ENCODE measurements at regions not wholly inside any gene's neighbourhood (a gene's known extent, or its start where the extent isn't known, plus 50 kb on each side); places are given as distances from the start of the nearest gene placed in this dataset.

DNA sequence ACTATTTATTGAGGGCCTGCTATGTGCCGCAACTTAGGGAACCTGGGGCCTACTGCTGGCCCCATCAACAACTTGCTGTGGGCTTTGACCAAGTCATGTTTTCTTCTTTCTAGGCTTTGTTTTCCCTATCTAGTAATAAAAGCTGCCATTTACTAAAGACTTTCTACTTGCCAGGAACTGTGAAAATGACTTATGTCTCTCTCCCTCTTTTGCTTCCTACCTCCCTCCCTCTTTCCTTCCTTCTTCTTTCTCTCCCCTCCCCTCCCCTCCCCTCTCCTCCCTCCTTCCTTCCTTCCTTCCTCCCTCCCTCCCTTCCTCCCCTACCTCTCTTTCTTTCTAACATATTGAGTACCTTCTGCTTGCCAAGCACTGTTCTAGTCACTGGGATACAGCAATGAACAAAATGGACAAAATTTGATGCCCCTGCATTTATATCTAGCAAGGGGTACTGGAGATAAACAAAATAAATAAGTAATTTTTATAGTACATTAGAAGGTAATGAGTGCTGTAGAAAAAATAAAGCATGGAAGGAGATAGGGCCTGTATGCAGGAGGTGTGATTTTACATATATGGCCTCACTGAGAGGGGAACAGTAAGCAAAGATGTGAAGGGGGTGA lies 170.3 kb upstream of the USP24 start:
- WGBS, 2 experiments (ENCODE audit: low coverage in 1 of 2, low lambda C conversion rate in 2 of 2, missing lambda C conversion rate in 2 of 2) = 100% methylated on average over 1 of the region's 1 CpG
- Histone ChIP-seq H3K4me1 (ENCODE audit: insufficient read depth) (no peaks in the 10 kb centered on the region), H3K9me3 (ENCODE audit: low read depth) (peaks cover 4% of the 10 kb centered on the region), H2AFZ (no peak overlapping the region), H3K9ac (no peak overlapping the region), H3K79me2 (ENCODE audit: insufficient read depth) (no peaks in the 10 kb centered on the region), H3K4me3 (no peak overlapping the region), H3K27ac (no peak overlapping the region), H3K4me2 (ENCODE audit: unreplicated experiment) (no peak overlapping the region), H3K9me2 (ENCODE audit: insufficient read depth) (no peaks in the 10 kb centered on the region), H3K36me3 (ENCODE audit: low read depth) (no peaks in the 10 kb centered on the region), H3F3A (ENCODE audit: insufficient read depth) (no peaks in the 10 kb centered on the region), H3K27me3 (replicated peaks; ENCODE audit: insufficient read depth) (no peaks in the 10 kb centered on the region), H4K20me1 (ENCODE audit: insufficient read depth) (no peaks in the 10 kb centered on the region)
- in situ Hi-C loops (cut with MboI) = no loop called here
- no peak for DNase-seq
- TF ChIP-seq EZH2 (IDR thresholded peaks at IDR 0.05; ENCODE audit: insufficient read depth, poor library complexity, severe bottlenecking) (no peak), EZH2phosphoT487 (IDR thresholded peaks at IDR 0.05; ENCODE audit: insufficient read depth, low read depth) (no peak)

DNA sequence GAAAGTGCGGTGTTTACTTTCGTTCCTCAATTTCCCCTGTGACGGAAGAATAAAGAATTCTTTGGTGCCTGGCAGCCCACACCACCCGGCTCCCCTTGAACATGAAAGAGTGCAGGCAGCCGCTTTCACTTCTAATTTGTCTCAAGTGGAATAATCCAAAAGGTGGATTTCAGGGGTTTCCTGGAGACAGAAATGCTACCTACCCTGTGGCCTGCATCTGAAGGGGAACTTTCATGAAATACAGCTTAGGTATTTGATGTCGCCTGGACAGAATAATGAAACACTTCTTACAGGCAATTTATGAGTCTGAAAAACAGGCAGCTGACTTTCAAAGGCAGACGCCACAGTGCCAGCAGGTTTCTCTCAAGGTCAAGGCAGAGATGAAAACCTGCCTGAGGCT lies 169.5 kb upstream of the USP24 start:
- DNase-seq = no peak
- H3K27ac ChIP-seq = no peak overlapping the region

DNA sequence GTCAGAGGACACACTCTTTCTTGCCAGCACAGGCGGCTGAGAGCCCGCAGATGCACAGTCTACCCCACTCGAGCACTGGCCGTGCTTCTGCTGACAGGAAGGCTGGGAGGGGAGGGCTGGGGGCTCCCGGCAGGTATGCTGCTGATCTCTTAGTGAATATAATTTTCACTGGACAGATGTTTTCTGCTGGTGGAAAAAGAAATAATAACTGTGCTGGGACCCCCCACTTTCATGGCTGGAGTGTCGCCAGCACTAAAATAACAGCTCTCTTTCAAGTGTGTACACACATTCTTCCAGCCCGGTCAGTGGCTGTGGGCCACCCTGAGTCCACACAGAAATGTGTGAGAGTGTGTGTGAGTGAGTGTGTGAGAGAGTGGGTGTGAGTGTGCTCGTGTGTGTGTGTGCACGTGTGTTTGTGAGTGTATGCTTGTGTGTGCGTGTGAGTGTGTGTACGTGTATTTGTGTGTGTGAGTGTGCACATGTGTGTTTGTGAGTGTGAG lies 167.7 kb upstream of the USP24 start:
- H3K79me2 ChIP-seq (ENCODE audit: insufficient read depth) = no peaks in the 10 kb centered on the region
- no peak overlapping the region for H3K4me2 ChIP-seq (ENCODE audit: unreplicated experiment)
- no peaks in the 10 kb centered on the region for H3K9me2 ChIP-seq (ENCODE audit: insufficient read depth)
- H3K27ac ChIP-seq = no peak overlapping the region
- no peaks in the 10 kb centered on the region for H3K4me1 ChIP-seq (ENCODE audit: insufficient read depth)
- no peak overlapping the region for H3K4me3 ChIP-seq
- in situ Hi-C loops (cut with MboI) = no loop called here
- no peak for DNase-seq
- H2AFZ ChIP-seq = no peak overlapping the region
- no peak for TF ChIP-seq EZH2phosphoT487 (IDR thresholded peaks at IDR 0.05; ENCODE audit: insufficient read depth, low read depth)
- TF ChIP-seq EZH2 (IDR thresholded peaks at IDR 0.05; ENCODE audit: insufficient read depth, poor library complexity, severe bottlenecking) = no peak
- H3F3A ChIP-seq (ENCODE audit: insufficient read depth) = no peaks in the 10 kb centered on the region
- H3K9ac ChIP-seq = no peak overlapping the region
- H3K36me3 ChIP-seq (ENCODE audit: low read depth) = no peaks in the 10 kb centered on the region
- 92 to 95% methylated on average over 10 to 11 of the region's 11 CpGs for WGBS, 2 experiments (ENCODE audit: low coverage in 1 of 2, low lambda C conversion rate in 2 of 2, missing lambda C conversion rate in 2 of 2)
- H3K27me3 ChIP-seq (replicated peaks; ENCODE audit: insufficient read depth) = no peaks in the 10 kb centered on the region
- H4K20me1 ChIP-seq (ENCODE audit: insufficient read depth) = no peaks in the 10 kb centered on the region
- no peaks in the 10 kb centered on the region for H3K9me3 ChIP-seq (ENCODE audit: low read depth)

More for the DNA sequence above, 169.5 kb upstream of the USP24 start:
- H3K4me1 ChIP-seq (ENCODE audit: insufficient read depth) = no peaks in the 10 kb centered on the region
- no peaks in the 10 kb centered on the region for H3K36me3 ChIP-seq (ENCODE audit: low read depth)
- H3K4me3 ChIP-seq = no peak overlapping the region
- no peak overlapping the region for H3K9ac ChIP-seq
- no peaks in the 10 kb centered on the region for H3K79me2 ChIP-seq (ENCODE audit: insufficient read depth)
- no peak overlapping the region for H2AFZ ChIP-seq
- no peaks in the 10 kb centered on the region for H3K27me3 ChIP-seq (replicated peaks; ENCODE audit: insufficient read depth)
- H3K4me2 ChIP-seq (ENCODE audit: unreplicated experiment) = no peak overlapping the region
- H4K20me1 ChIP-seq (ENCODE audit: insufficient read depth) = no peaks in the 10 kb centered on the region
- H3F3A ChIP-seq (ENCODE audit: insufficient read depth) = no peaks in the 10 kb centered on the region
- in situ Hi-C loops (cut with MboI) = no loop called here
- TF ChIP-seq EZH2 (IDR thresholded peaks at IDR 0.05; ENCODE audit: insufficient read depth, poor library complexity, severe bottlenecking) (no peak), EZH2phosphoT487 (IDR thresholded peaks at IDR 0.05; ENCODE audit: insufficient read depth, low read depth) (no peak)
- H3K9me3 ChIP-seq (ENCODE audit: low read depth) = no peaks in the 10 kb centered on the region
- 92 to 94% methylated on average over 7 of the region's 7 CpGs for WGBS, 2 experiments (ENCODE audit: low coverage in 1 of 2, low lambda C conversion rate in 2 of 2, missing lambda C conversion rate in 2 of 2)
- no peaks in the 10 kb centered on the region for H3K9me2 ChIP-seq (ENCODE audit: insufficient read depth)

DNA sequence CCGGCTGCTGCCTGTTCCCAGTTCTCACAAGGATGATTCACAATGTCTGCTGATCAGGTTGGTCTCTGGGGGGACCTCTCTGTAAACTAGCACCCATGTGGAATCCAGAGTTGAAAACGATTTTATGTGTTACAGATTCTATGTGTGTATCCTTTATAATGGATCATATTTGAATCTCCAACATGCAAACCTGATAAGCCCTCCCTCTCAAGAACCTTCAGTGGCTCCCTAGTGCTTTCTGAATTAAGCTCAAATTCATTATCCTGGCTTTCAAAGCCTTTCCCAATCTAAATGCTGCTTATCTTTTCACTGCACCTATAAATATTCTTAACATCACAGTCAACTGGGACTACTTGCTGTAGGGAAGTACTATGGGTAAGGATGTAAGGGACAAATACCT lies 166.8 kb upstream of the USP24 start:
- TF ChIP-seq EZH2 (IDR thresholded peaks at IDR 0.05; ENCODE audit: insufficient read depth, poor library complexity, severe bottlenecking) = no peak
- TF ChIP-seq EZH2phosphoT487 (IDR thresholded peaks at IDR 0.05; ENCODE audit: insufficient read depth, low read depth) = no peak
- Histone ChIP-seq H4K20me1 (ENCODE audit: insufficient read depth) (no peaks in the 10 kb centered on the region), H3K9me2 (ENCODE audit: insufficient read depth) (no peaks in the 10 kb centered on the region), H3F3A (ENCODE audit: insufficient read depth) (no peaks in the 10 kb centered on the region), H3K9ac (no peak overlapping the region), H3K27me3 (replicated peaks; ENCODE audit: insufficient read depth) (no peaks in the 10 kb centered on the region), H3K36me3 (ENCODE audit: low read depth) (no peaks in the 10 kb centered on the region), H2AFZ (no peak overlapping the region), H3K9me3 (ENCODE audit: low read depth) (no peaks in the 10 kb centered on the region), H3K27ac (no peak overlapping the region), H3K4me3 (no peak overlapping the region), H3K79me2 (ENCODE audit: insufficient read depth) (no peaks in the 10 kb centered on the region), H3K4me2 (ENCODE audit: unreplicated experiment) (no peak overlapping the region), H3K4me1 (ENCODE audit: insufficient read depth) (no peaks in the 10 kb centered on the region)
- in situ Hi-C loops (cut with MboI) = no loop called here
- no peak for DNase-seq
- 54 to 74% methylated on average over 2 of the region's 2 CpGs for WGBS, 2 experiments (ENCODE audit: low coverage in 1 of 2, low lambda C conversion rate in 2 of 2, missing lambda C conversion rate in 2 of 2)
